Tibial artery (tissue), 4 donors: ENCODE measurements at regions not wholly inside any gene's neighbourhood (a gene's known extent, or its start where the extent isn't known, plus 50 kb on each side); places are given as distances from the start of the nearest gene placed in this dataset.
"Not testable (repeated sequence)": the region's sequence is repeated elsewhere in the genome, so short reads cannot be mapped to it uniquely, and the experiment has no call there.

Experiments used
- DNase-seq, 2 donors: peaks; one replicate each; pipeline ENCODE4 v3.0.0-alpha.2; 2019
- H3K27ac ChIP-seq, 2 donors: fragments of 200-600 bp; sonication (generic) in 1 of 2; 1 replicate in 1 of 2; 2 replicates in 1 of 2; pipeline ENCODE4 v1.5.1; 2018 to 2019; ENCODE audit warnings: mild to moderate bottlenecking in 1 of 2
- H3K27me3 ChIP-seq, 2 donors: fragments of 200-600 bp; sonication (generic) in 1 of 2; one replicate each; pipeline versions ENCODE4 v1.5.1 to v1.6.0; 2016 to 2019
- H3K36me3 ChIP-seq, 3 donors: fragments of 200-600 bp; sonication (generic) in 2 of 3; one replicate each; pipeline ENCODE4 v1.5.1; 2016 to 2019; ENCODE audit warnings: mild to moderate bottlenecking in 2 of 3
- H3K4me1 ChIP-seq, 4 donors: fragments of 200-600 bp; sonication (generic) in 2 of 4; 1 replicate in 3 of 4; 2 replicates in 1 of 4; pipeline ENCODE4 v1.5.1; 2016 to 2019
- H3K4me3 ChIP-seq, 2 donors: fragments of 200-600 bp; sonication (generic) in 1 of 2; 1 replicate in 1 of 2; 2 replicates in 1 of 2; pipeline ENCODE4 v1.5.1; 2018 to 2019; ENCODE audit warnings: mild to moderate bottlenecking in 2 of 2
- H3K9me3 ChIP-seq, 3 donors: fragments of 200-600 bp; sonication (generic) in 1 of 3; one replicate each; pipeline ENCODE4 v1.5.1; 2016 to 2019
- CTCF ChIP-seq, 2 experiments: fragments of 200-600 bp in 1 of 2; fragments of 450-650 bp in 1 of 2; IDR thresholded peaks; one replicate each; pipeline ENCODE4 v1.5.1; 2017 to 2019; ENCODE audit warnings: antibody characterized with exemption in 2 of 2, mild to moderate bottlenecking in 1 of 2, moderate library complexity in 1 of 2
- intact Hi-C: fragments of 100-400 bp; cut with DNase I; formaldehyde crosslinking; loops from one replicate; pipeline ENCODE4 v1.15.0; 2023; ENCODE audit warnings: low total_unique reads

DNA sequence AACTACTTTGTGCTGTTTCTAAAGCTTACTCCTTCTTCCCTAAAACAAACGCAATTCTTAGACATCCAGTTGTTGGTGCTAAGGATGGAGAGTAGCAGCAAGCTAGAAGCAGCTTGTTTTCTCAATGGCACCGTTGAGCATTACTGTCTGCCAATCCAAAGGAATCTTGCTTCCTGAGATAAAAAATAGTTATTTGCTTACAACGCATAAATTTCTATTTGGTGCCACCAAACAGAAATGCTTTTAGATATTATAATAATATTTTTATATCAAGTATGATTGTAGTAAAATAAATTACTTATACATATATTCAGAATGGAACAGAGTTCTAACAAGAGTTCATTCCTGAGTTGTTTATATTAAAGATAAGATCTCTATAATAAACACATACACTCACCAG lies 434.7 kb downstream of the CPS1 start:
- Histone ChIP-seq H3K4me3 (no peak overlapping the region), H3K36me3 (no peaks in the 10 kb centered on the region), H3K27ac (no peak overlapping the region), H3K27me3 (no peaks in the 10 kb centered on the region), H3K4me1 (peaks cover 0 to 4% (median 1%) of the 10 kb centered on the region in 4 donors), H3K9me3 (peaks cover 0 to 12% (median 0%) of the 10 kb centered on the region in 3 donors)
- DNase-seq = no peak
- intact Hi-C loops = no loop called here
- no peak for TF ChIP-seq CTCF (IDR thresholded peaks at IDR 0.05)

DNA sequence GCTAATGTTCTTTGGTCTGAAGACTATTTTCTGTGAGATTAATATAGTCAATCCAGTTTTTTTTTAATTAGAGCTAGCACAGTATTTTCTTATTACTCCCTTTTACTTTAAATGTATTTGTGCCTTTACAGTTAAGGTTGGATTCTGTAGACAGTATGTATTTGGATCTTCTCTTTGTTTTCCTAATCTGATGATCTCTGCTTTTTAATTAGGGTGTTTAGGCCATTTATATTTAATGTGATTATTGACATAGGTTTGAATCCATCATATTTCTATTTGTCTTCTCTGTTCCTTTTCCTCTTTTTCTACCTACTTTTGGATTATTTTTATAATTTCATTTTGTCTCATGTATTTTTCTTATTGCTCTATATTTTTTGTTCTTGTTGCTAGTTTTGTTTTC lies 437.7 kb downstream of the CPS1 start:
- intact Hi-C loops = no loop called here
- no peaks in the 10 kb centered on the region for H3K27me3 ChIP-seq
- no peak for DNase-seq
- H3K36me3 ChIP-seq = no peaks in the 10 kb centered on the region
- H3K4me1 ChIP-seq = peaks cover 0 to 4% (median 1%) of the 10 kb centered on the region in 4 donors
- peaks cover 0 to 12% (median 0%) of the 10 kb centered on the region in 3 donors for H3K9me3 ChIP-seq
- no peak overlapping the region for H3K4me3 ChIP-seq
- no peak overlapping the region for H3K27ac ChIP-seq
- TF ChIP-seq CTCF (IDR thresholded peaks at IDR 0.05) = no peak

- no peak for TF ChIP-seq CTCF (IDR thresholded peaks at IDR 0.05)
- peaks cover 0 to 12% (median 0%) of the 10 kb centered on the region in 3 donors for H3K9me3 ChIP-seq
- DNase-seq = no peak
- no peak overlapping the region for H3K4me3 ChIP-seq
- intact Hi-C loops = no loop called here
- H3K4me1 ChIP-seq = peaks cover 0 to under 1% (median 0%) of the 10 kb centered on the region in 4 donors
- H3K27me3 ChIP-seq = no peaks in the 10 kb centered on the region
- H3K36me3 ChIP-seq = no peaks in the 10 kb centered on the region
- no peak overlapping the region for H3K27ac ChIP-seq
Observed at GRCh38 chr2:210997373-210997772, 441.0 kb downstream of the CPS1 start.

DNA sequence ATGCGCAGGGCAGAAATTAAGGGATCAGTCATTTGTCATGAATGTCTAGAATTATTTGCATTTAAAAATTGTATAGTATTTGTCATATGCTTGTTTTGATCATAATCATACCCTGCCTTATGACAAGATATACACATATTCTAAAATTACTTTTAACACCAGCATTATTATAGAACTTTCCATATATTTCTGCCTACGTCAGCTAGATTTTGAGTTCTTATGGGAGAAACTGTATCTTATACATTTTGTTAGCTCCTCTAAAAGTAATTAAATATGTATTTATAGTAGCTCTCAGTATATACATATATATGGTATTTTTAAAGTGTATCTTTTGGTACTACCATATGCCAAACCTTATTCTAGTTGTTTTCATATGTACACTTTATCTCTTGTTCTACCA lies 441.9 kb downstream of the CPS1 start:
- H3K27me3 ChIP-seq = no peaks in the 10 kb centered on the region
- H3K9me3 ChIP-seq = peaks cover 0 to 12% (median 0%) of the 10 kb centered on the region in 3 donors
- TF ChIP-seq CTCF (IDR thresholded peaks at IDR 0.05) = no peak
- DNase-seq = no peak
- H3K36me3 ChIP-seq = no peaks in the 10 kb centered on the region
- H3K4me1 ChIP-seq = no peaks in the 10 kb centered on the region
- no peak overlapping the region for H3K27ac ChIP-seq
- intact Hi-C loops = no loop called here
- no peak overlapping the region for H3K4me3 ChIP-seq

DNA sequence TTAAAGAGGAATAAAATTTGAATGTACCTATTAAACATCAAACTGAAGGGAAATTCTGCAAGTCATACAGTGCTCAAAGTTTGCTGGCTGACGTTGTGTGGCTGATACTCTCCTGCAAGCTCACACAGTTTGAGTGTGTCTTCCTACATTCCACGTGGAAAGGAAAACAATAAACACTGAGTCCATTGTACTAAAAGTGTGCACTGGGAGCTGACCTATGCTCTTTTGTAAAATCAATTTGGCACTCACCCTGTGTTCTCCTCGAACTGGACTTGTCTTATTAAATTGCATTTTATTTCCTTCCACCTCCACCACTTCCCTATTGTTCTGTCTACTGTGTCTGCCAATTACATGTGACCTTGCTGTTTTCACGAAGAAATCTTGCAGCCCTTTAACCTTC lies 458.0 kb downstream of the CPS1 start:
- no peak overlapping the region for H3K4me3 ChIP-seq
- intact Hi-C loops = no loop called here
- H3K4me1 ChIP-seq = no peaks in the 10 kb centered on the region
- H3K27me3 ChIP-seq = no peaks in the 10 kb centered on the region
- H3K9me3 ChIP-seq = no peaks in the 10 kb centered on the region
- no peak for TF ChIP-seq CTCF (IDR thresholded peaks at IDR 0.05)
- no peaks in the 10 kb centered on the region for H3K36me3 ChIP-seq
- H3K27ac ChIP-seq = no peak overlapping the region
- DNase-seq = no peak

GRCh38 chr2:211014906-211015305 lies 458.5 kb downstream of the CPS1 start:
- no peak for TF ChIP-seq CTCF (IDR thresholded peaks at IDR 0.05)
- intact Hi-C loops = no loop called here
- Histone ChIP-seq H3K27ac (no peak overlapping the region), H3K36me3 (no peaks in the 10 kb centered on the region), H3K4me1 (no peaks in the 10 kb centered on the region), H3K4me3 (no peak overlapping the region), H3K27me3 (no peaks in the 10 kb centered on the region), H3K9me3 (no peaks in the 10 kb centered on the region)
- no peak for DNase-seq

DNA sequence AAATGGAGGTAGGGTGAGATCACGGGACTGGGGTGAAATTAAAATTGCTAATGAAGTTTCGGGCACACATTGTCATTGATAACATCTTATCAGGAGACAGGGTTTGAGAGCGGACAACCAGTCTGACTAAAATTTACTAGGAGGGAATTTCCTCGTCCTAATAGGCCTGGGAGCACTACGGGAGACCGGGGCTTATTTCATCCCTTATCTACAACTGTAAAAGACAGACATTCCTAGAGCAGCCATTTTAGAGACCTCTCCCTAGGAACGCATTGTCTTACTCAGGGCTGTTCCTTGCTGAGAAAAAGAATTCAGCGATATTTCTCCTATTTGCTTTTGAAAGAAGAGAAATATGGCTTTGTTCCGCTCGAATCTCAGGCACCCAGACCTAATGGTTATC lies 468.7 kb downstream of the CPS1 start:
- intact Hi-C loops, H3K27me3 ChIP-seq, H3K4me3 ChIP-seq, H3K36me3 ChIP-seq, H3K27ac ChIP-seq, DNase-seq, H3K4me1 ChIP-seq: not testable (repeated sequence)
- peaks cover 0 to 18% (median 15%) of the 10 kb centered on the region in 3 donors for H3K9me3 ChIP-seq
